Kidney tubule cell (primary cell): ENCODE measurements at regions not wholly inside any gene's neighbourhood (a gene's known extent, or its start where the extent isn't known, plus 50 kb on each side); places are given as distances from the start of the nearest gene placed in this dataset.
"Not testable (repeated sequence)": the region's sequence is repeated elsewhere in the genome, so short reads cannot be mapped to it uniquely, and the experiment has no call there.

Experiments
- DNase-seq: peaks from one replicate; pipeline ENCODE4 v3.0.0-alpha.2; 2018; ENCODE audit warnings: low spot score

DNA sequence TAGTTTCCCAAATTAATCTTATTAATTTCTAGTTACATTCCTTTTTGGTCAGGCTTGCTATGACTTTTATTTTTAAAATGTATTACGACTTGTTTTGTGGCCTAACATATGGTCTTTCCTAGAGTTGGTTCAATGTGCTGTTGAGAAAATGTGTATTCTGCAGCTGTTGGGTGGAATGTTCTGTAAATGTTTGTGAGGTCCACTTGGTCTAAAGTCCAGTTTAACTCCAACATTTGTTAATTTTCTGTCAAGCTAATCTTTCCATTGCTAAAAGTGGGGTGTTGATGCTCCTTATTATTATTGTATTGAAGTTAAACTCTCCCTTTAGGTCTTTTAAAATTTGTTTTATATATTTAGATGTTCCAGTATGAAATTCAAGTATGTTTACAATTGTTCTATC, 1010.8 kb upstream of the EDIL3 start:
- DNase-seq: no peak

GRCh38 chr5:85397451-85397850, 1012.8 kb upstream of the EDIL3 start:
- DNase-seq: no peak

DNA sequence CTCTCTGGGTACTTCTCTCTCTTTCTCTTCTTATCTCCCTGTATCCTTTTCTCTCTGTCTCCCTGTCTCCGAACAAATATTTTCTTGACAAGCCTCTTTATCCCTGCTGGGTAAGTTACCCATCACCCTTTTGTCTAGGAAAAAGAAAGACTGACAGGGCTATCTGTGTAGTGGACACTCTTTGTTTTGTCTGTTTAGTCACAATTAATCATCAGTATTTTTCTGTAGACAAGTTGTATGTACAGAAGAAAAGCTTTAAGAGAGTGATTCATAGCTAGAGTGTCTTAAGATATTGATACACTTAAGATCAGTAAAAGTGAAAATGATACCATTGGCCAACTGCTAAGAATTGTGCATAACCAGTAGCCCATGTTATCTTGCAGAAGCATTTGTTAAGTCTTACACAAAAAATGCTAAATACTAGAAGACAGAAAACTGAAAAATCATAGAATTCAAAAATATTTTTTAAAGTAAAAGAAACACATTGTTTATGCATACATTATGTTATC, 1043.8 kb upstream of the EDIL3 start:
- no peak for DNase-seq

DNA sequence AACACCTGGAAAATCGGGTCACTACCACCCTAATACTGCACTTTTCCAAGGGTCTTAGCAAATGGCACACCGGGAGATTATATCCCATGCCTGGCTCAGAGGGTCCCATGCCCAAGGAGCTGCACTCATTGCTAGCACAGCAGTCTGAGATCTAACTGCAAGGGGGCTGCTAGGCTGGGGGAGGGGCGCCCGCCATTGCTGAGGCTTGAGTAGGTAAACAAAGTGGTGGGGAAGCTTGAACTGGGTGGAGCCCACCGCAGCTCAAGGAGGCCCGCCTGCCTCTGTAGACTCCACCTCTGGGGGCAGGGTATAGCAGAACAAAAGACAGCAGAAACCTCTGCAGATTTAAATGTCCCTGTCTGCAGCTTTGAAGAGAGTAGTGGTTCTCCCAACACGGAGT, 1047.0 kb upstream of the EDIL3 start:
- not testable (repeated sequence) for DNase-seq

GRCh38 chr5:85441156-85441555, 1056.5 kb upstream of the EDIL3 start:
- DNase-seq: no peak

DNA sequence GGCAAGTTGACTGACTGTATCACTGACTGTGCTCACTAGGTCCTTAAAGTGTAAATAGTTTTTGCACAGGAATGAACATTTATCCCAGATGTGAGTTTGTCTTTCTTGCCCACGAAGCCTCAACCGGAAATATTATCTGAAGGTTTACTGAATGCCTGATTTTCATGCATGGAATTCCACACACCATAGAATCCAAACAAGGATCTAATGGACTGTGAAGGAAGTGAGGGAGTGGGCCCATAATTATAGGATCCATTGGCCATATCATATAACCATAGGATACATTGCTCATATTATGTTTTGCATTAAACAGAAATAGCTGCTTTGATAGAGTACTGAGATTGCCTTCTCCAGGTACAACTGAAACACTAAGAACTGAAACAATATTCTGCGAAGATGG, 1057.2 kb upstream of the EDIL3 start:
- DNase-seq: no peak

DNA sequence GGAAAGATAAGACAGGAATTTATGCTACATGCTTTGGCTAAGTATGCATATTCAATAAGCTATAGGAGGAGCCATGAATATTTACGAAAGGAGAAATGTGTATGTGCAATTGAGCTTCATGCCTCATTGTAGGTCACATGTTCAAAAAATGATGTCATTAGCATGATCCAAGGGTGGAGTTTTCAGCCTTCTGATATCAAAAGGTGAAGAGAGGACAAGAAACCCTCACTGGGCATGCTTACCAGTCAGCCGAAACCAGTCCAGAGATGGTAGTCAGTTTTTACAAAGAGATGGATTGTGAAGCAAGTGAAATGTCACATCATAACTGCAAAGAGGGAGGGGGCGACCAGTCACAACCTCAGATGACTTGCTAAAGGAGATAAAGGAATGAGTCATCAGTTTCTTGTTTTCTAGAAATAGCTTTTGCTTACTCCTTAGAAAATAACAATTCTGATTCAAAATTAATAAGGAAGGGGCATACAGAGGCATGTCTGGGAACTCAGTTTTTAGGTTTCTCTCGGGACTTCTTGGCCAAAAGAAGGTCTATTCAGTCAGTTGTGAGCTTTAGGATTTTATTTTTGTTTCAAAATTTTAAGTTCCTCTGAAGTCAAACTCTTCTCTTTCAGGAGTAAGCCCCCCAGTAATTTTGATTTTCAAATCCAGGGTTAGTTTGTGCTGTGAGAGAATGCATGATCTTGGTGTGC, 1067.8 kb upstream of the EDIL3 start:
- DNase-seq: no peak

GRCh38 chr5:85453026-85453349, 1068.3 kb upstream of the EDIL3 start:
- no peak for DNase-seq

GRCh38 chr5:85458319-85458718, 1073.6 kb upstream of the EDIL3 start:
- DNase-seq: no peak

DNA sequence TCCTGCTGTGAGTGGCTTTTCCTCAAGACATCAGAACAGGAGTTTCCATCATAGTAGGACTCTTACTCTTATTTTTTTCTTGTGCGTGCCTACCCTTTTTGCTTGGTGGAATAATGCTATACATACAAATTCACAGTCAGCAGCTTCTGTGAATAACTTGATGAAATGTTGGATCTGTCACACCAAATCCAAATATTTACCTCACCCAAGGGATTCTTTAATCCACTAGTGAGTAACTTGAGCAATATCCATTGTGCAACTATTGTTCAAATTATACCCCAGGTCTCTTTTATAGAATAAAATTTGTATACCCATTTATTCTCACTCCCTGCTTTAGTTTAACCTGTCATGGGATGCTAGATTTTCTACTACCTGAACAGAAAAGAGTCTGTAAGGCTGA, 1078.3 kb upstream of the EDIL3 start:
- no peak for DNase-seq

- no peak for DNase-seq
Observed at GRCh38 chr5:85466423-85466822, 1081.7 kb upstream of the EDIL3 start.

GRCh38 chr5:85472749-85473148, 1088.1 kb upstream of the EDIL3 start:
- no peak for DNase-seq

DNA sequence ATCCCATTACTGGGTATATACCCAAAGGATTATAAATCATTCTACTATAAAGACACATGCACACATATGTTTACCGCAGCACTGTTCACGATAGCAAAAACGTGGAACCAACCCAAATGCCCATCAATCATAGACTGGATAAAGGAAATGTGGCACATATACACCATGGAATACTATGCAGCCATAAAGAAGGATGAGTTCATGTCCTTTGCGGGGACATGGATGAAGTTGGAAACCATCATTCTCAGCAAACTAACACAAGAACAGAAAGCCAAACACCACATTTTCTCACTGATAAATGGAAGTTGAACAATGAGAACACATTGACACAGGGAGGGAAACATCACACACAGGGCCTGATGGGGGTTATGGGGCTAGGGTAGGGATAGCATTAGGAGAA, 1090.5 kb upstream of the EDIL3 start:
- DNase-seq: not testable (repeated sequence)

- DNase-seq: no peak
Observed at GRCh38 chr5:85476617-85477016, 1091.9 kb upstream of the EDIL3 start.

GRCh38 chr5:85479849-85480248, 1095.2 kb upstream of the EDIL3 start:
- DNase-seq: no peak

- no peak for DNase-seq
Observed at GRCh38 chr5:85484982-85485574, 1100.4 kb upstream of the EDIL3 start.

DNA sequence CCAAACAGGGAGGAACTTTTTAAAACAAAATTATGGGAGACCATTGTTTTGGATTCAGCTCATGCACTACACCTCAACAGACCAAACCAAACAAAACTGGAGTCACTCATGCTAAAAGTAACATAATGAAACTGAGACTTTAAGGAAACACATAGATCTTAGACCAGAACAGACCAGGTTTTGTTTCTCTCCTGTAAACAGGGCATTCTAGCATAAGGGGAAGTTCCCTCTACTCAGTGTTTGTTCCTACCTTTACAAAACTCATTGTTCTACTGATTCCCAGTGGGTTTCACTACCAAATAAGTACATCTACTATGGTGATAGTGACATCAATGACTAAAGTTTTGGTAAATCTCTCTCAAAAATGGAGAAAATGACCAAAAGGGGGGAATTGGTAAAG, 1103.6 kb upstream of the EDIL3 start:
- no peak for DNase-seq

DNA sequence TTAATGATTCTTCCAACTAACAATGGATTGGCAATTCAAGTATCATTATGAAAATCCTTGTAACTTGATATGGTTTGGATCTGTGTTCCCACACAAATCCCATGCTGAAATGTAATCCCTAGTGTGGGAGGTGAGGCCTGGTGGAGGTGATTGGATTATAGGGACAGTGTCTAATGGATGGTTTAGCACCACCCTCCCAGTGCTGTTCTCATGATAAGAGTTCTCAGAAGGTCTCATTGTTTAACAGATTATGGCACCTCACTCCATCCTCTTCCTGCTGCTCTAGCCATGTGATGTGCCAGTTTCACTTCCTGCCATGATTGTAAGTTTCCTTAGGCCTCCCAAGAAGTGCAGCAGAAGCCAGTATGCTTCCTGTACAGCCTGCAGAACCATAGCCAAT, 1116.2 kb upstream of the EDIL3 start:
- DNase-seq: no peak

GRCh38 chr5:85512896-85513295, 1104.8 kb upstream of the COX7C start:
- no peak for DNase-seq

- no peak for DNase-seq
Observed at GRCh38 chr5:85515588-85515987, 1102.2 kb upstream of the COX7C start.

DNA sequence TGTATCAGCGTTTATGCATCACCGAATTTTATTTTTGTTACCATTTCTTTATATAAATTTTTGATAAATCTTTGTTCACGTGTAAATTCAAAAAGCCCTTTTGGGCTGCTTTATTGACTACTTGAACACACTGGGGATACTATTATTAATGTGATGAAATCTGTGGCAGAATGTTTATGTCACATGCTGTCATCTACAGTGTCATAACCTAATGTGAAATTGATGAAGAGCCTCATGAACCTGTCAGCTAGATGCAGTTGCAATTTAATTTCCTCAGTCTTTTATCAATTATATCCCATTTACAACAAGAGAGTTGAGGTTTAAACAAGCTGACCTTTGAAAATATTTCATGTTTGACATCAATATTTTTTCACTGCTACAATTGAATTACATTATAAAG, 1100.4 kb upstream of the COX7C start:
- no peak for DNase-seq

DNA sequence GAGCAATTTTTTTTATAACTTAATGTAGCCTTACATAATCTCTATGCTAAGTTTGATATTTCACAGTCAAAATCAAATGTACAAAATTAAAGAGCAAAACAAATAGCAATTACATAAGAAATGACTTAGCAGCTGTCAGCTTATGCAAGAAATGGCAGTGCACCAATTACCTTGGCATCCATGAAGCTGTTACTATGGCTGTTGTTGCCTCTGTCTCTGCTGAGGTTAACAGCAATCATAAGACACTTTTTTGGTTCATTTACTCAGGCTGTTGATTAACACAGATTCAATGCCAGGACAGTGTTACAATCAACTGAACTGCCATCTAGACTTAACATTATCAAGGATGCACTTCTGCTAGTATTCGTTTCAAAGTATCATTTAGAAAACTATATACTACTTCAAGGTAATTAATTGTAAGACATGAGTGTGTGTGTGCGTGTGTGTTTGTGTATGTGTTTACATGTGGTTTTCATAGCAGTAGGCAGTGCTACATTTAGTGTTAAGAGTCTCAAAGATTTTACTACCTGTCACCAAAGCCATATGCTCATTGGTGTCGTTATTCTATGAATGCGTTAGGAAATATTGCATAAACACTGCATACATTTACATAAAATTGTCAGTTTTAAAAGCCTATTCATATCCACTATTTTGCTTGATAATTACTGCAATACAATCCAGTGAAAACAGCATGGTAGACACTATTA, 1084.2 kb upstream of the COX7C start:
- DNase-seq: no peak

DNA sequence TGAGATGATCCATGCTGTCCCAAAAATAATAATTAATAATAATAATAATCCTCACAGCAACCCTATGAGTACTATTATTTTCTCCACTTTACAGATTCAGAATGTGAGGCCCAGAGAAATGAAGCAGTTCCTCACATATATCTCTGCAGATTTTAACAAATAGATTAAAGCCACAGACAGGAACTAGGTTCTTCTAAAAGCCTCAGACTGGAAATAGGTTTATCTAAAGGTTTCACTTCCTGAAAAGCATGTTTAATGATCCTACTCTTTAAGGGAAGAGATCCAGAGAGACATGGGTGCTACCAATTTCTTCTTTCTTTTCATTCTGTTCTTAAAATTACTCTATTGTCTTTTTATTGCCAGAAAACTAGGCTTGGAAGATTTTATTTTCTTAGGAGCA, 1079.4 kb upstream of the COX7C start:
- DNase-seq: no peak

DNA sequence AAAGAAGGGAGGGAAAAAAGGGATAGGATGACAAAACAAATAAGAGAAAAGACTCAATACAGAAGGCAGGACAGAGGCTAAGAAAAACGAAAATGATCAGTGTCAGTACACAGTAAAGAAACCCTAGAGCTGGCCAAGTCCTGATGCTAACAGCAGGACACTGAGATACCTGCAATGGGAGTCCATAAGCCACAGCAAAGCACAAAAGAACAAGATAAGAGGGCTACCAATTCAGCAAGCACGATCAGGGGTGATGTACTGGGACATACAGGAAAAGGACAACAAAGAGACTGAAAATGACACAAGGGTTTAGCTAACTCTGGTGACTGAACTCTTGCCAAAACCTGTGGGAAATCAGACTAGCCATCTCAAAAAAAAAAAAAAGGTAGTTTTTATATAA, 1072.6 kb upstream of the COX7C start:
- DNase-seq: no peak
